ENCODE measurements at regions not wholly inside any gene's neighbourhood (a gene's known extent, or its start where the extent isn't known, plus 50 kb on each side); places are given as distances from the start of the nearest gene placed in this dataset.

DNA sequence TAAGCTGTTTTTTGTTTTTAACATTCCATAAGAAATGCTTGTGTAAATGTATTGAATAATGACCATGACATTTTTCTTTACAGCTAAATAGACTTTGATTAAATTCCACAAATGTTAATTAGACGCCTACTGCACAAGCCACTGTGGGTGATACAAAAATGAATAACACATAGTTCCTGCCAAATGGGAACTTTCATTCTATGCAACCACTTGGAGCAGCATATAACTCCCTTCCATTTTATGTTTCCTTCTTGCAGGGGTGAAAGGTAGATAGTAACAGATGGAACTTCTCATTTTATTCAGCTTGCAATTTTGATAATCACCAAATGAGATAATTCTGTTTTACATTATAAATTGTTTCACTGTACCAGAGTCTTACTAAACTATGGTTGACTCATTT, 70.0 kb upstream of the THUMPD2 start:
- Histone ChIP-seq H3K27ac (no peak overlapping the region), H3K27me3 (no peaks in the 10 kb centered on the region), H3K4me3 (no peak overlapping the region), H3K36me3 (no peaks in the 10 kb centered on the region), H3K9me3 (no peaks in the 10 kb centered on the region), H3K4me1 (no peaks in the 10 kb centered on the region)
- intact Hi-C loops (cut with DNase I) = no loop called here
- ATAC-seq (no peak), DNase-seq (no peak), FAIRE-seq (no peak)
- TF ChIP-seq, protein P1, sequence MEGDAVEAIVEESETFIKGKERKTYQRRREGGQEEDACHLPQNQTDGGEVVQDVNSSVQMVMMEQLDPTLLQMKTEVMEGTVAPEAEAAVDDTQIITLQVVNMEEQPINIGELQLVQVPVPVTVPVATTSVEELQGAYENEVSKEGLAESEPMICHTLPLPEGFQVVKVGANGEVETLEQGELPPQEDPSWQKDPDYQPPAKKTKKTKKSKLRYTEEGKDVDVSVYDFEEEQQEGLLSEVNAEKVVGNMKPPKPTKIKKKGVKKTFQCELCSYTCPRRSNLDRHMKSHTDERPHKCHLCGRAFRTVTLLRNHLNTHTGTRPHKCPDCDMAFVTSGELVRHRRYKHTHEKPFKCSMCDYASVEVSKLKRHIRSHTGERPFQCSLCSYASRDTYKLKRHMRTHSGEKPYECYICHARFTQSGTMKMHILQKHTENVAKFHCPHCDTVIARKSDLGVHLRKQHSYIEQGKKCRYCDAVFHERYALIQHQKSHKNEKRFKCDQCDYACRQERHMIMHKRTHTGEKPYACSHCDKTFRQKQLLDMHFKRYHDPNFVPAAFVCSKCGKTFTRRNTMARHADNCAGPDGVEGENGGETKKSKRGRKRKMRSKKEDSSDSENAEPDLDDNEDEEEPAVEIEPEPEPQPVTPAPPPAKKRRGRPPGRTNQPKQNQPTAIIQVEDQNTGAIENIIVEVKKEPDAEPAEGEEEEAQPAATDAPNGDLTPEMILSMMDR (IDR thresholded peaks at IDR 0.05) = no peak
- 87 to 88% methylated on average over 1 of the region's 1 CpG for WGBS, 2 donors

DNA sequence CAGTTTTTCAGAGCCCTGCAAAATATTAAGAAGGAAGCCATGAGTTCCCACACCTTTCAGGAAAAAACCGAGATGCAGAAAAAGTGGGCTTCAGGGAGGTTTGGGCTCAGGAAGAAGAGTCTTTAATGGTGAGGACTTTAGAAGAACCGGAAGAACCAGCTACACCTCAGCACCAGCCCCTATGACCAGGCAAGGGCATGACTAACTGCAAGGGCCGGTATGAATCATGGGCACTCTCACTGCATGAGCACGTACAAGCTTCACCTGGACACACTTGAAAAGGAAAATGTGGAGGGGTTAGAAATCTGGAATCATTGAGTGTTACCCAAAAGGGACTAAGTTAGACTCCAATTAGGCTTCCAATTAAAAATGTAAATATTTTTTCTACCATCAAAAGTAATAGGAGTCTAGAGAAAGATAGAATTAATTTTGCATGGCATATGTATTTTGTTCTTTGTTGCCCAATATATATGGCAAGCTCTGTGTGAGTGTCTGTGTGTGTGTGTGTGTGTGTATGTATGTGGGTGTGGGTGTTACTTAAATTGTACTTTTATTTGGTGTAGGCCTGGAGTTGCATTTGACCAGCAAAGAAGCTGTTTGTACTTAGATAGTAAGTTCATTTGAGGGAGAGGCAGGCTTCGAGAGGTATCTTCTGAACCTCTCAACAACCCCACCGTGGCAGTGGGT, 66.5 kb upstream of the THUMPD2 start:
- Histone ChIP-seq H3K27ac (no peak overlapping the region), H3K27me3 (no peaks in the 10 kb centered on the region), H3K4me1 (no peaks in the 10 kb centered on the region), H3K9me3 (no peaks in the 10 kb centered on the region), H3K4me3 (no peak overlapping the region), H3K36me3 (no peaks in the 10 kb centered on the region)
- FAIRE-seq (no peak), ATAC-seq (no peak), DNase-seq (no peak)
- WGBS, 2 donors = 64 to 74% methylated on average over 6 of the region's 6 CpGs
- TF ChIP-seq, protein P1 (IDR thresholded peaks at IDR 0.05) = no peak
- intact Hi-C loops (cut with DNase I) = no loop called here

DNA sequence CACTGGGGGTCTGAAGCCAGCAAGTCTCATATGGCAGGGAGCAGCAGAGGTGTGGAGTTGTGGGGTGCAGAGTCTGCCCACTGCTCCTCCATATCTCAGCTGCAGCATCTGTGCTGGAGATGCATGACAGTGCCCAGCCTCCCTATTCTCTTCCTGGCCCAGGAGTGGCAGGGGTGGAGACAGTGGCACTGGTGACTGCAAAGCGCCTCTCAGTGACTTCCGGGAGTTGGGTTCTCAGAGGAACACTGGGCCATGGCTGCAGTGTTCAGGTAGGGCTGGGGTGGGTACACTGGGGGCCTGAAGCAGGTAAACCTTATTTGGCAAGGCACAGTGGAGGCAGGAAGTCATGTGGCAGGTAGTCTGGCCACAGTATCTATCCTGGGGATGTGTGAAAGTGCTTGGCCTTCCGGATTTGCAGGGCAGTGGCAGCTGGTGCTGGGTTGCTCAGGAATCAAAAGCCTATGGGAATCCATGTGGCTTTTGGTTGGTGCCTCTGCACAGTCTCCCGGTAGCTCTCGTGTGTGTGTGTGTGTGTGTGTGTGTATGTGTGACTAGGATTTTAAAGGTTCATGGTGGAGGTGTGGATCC, 60.3 kb upstream of the THUMPD2 start:
- WGBS, 2 donors = 62 to 80% methylated on average over 5 of the region's 5 CpGs
- H3K4me1 ChIP-seq = no peaks in the 10 kb centered on the region
- no peak overlapping the region for H3K27ac ChIP-seq
- no peaks in the 10 kb centered on the region for H3K27me3 ChIP-seq
- no peaks in the 10 kb centered on the region for H3K36me3 ChIP-seq
- DNase-seq (no peak), FAIRE-seq (no peak), ATAC-seq (no peak)
- H3K9me3 ChIP-seq = no peaks in the 10 kb centered on the region
- intact Hi-C loops (cut with DNase I) = no loop called here
- H3K4me3 ChIP-seq = no peak overlapping the region
- TF ChIP-seq, protein P1 (IDR thresholded peaks at IDR 0.05) = no peak

DNA sequence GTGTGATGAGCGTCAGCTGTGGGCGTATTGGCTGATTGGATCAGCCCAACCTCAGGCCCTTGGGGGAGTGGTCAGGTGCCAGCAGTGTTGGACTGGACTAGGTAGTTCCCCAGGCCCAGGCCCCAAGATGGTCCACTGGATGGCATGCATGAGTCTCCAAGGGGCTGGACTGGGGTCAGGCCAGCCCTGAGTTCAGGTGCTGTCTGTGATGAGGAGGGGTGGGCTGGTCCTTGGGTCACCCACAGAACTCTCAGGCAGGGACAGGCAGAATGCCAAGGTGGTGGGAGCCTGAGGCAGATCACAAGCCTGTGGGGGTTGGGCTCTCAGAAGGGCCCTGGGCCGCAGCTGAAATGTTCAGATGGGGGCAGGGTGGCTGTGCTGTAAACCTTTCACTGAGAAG, 59.5 kb upstream of the THUMPD2 start:
- intact Hi-C loops (cut with DNase I) = no loop called here
- WGBS, 2 donors = 95 to 96% methylated on average over 3 of the region's 3 CpGs

More for the DNA sequence above, 59.5 kb upstream of the THUMPD2 start:
- no peak overlapping the region for H3K27ac ChIP-seq
- ATAC-seq = no peak
- FAIRE-seq = no peak
- H3K27me3 ChIP-seq = no peaks in the 10 kb centered on the region
- no peaks in the 10 kb centered on the region for H3K9me3 ChIP-seq
- TF ChIP-seq, protein P1 (IDR thresholded peaks at IDR 0.05) = no peak
- H3K4me1 ChIP-seq = no peaks in the 10 kb centered on the region
- H3K4me3 ChIP-seq = no peak overlapping the region
- peak in 2 of 6 donors; percentile 40 to 44 for DNase-seq
- no peaks in the 10 kb centered on the region for H3K36me3 ChIP-seq
